OCI-M2 (cell line): ENCODE measurements at regions not wholly inside any gene's neighbourhood (a gene's known extent, or its start where the extent isn't known, plus 50 kb on each side); places are given as distances from the start of the nearest gene placed in this dataset.
"Not testable (repeated sequence)": the region's sequence is repeated elsewhere in the genome, so short reads cannot be mapped to it uniquely, and the experiment has no call there.

Source experiments
- DNase-seq: peaks from one replicate; lab custom pipeline; 2025; ENCODE audit not compliant: unreplicated experiment; lab: John Stamatoyannopoulos, UW

- DNase-seq = no peak
Observed at GRCh38 chr3:73177827-73178226, 116.4 kb downstream of the EBLN2 start.

- DNase-seq = no peak
Observed at GRCh38 chr3:73179601-73180000, 118.1 kb downstream of the EBLN2 start.

GRCh38 chr3:73186741-73187140 is 125.3 kb downstream of the EBLN2 start:
- no peak for DNase-seq

GRCh38 chr3:73187328-73187727 is 125.9 kb downstream of the EBLN2 start:
- DNase-seq = no peak

GRCh38 chr3:73188707-73189106 is 127.2 kb downstream of the EBLN2 start:
- DNase-seq = no peak

GRCh38 chr3:73192036-73192738 is 130.7 kb downstream of the EBLN2 start:
- DNase-seq = no peak

GRCh38 chr3:73193943-73194342 is 132.5 kb downstream of the EBLN2 start:
- DNase-seq = not testable (repeated sequence)

- DNase-seq = no peak
Observed at GRCh38 chr3:73197187-73197586, 135.7 kb downstream of the EBLN2 start.

DNA sequence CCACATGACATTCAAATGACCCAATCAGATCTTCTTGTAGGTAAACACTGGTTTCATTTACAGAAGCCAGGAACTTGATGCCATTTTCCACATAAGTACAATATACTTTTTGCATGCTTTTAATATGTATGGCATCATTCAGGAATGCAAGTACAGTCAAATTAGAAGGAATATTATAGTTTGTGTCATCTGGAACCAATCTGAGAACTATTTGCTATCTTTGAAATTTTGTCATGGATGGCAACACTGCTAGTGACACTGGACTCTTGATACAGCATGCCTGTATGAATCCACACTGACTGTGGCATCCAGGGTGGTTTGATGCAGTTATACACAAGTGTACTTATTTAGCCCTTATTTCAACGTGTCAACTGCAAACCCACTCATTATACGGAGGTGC is 141.6 kb downstream of the EBLN2 start:
- DNase-seq = no peak

DNA sequence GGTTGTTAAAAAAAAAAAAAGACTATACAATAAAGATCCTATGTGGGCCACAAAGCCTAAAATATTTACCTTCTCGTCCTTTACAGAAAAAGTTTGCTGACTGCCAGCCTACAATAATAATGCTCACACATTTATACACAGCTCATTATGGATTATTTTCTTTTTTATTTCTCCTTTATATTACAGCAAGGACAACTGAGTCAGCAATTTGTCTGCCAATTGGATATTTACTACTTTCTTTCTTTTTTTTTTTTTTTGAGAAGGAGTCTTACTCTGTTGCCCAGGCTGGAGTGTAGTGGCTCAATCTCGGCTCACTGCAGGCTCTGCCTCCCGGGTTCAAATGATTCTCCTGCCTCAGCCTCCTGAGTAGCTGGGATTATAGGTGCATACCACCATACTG is 142.2 kb downstream of the EBLN2 start:
- DNase-seq = no peak

DNA sequence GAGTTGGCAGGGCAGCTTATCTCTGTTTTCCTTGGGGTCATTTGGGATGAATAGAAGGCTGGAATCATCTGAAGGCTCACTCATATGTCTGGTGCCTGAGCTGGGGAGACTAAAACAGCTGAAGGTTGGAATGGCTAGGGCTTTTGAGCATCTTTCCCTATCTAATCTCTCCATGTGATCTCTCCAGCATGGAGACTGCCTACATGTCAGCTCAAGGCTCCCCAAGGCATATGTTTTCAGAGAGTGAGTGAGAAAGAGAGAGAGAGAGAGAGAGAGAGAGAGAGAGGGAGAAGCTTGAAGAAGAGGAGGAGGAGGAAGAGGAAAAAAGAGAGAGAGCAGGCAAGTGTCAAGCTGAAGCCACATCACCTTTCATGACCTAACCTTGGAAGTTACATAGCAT is 143.4 kb downstream of the EBLN2 start:
- DNase-seq = no peak

GRCh38 chr3:73206030-73206429 is 144.6 kb downstream of the EBLN2 start:
- no peak for DNase-seq

GRCh38 chr3:73207946-73208440 is 146.5 kb downstream of the EBLN2 start:
- no peak for DNase-seq

DNA sequence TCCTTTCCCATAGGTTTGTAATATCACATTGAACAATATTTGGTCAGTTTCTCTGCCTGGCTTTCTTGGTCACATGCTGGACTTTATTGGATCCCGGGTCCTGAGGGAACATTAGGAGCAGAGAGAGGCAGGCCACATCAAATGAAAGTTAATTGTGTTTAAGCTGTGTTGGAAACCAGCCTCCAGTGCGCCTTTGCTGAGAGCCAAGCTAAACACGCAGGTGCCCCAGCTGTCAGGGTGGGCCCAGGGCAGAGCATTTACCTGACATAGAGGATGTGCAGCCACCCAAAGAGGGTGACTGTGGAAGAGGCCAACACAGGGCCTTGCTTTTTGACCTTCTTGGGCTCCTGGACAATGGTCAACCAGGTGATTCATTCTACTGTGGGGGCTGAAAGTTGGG is 149.3 kb downstream of the EBLN2 start:
- DNase-seq = no peak

DNA sequence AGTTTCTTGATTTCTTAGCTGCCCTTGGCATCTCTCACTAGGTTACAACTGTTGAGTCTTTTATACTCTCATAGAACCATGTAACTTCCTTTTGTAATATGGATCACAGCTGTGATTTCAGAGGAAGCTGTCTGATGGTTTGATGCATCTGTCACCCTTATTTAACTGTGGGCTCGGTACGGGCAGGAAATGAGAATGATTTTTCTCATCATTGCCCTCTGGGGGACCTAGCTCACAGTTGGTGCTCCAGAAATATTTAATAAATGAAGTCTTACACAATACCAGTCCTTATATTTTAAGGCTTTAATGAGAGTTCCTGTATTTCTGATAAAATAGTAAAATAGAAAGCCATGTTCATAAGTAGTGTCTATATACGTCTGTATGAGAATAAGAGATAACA is 151.2 kb downstream of the EBLN2 start:
- DNase-seq = no peak

GRCh38 chr3:73213896-73214295 is 152.4 kb downstream of the EBLN2 start:
- no peak for DNase-seq

DNA sequence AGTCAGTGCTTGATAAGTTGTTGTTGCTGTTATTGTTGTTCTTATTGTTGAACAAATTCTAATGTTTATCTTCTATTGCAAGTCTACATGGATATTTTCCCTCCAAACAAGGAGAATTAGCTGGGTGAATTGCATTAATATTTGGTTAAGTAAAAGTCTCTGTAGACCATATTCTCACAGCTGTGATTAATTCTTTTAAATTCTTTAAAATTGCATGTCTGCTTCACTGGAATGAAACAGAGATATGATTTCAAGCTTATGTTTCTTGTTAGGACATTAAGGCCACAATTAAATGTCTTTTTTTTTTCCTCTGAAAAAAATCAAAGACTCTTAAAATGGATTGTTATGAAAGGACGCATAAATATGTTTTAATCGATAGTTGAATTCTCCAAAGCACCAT is 153.4 kb downstream of the EBLN2 start:
- DNase-seq = no peak

- DNase-seq = no peak
Observed at GRCh38 chr3:73215281-73215680, 153.8 kb downstream of the EBLN2 start.

- no peak for DNase-seq
Observed at GRCh38 chr3:73215901-73216300, 154.4 kb downstream of the EBLN2 start.

DNA sequence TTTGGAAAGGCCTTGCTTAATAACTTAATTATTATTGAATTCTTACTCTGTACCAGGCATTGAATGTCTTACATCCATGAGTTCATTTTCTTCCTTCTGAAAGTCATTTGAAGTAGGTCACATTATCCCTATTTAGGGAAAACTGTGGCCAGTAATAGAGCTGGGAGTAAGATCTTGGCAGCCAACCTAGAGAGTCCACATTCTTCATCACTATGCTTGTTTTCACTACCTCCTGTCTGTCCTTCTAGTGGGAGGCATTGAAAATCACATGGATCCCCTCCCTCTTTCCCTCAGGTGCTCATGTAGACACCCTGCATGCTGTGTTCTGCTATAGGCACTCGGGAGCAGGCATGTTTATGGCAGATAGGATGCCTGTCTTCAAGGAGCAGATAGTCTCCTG is 154.9 kb downstream of the EBLN2 start:
- DNase-seq = no peak

- no peak for DNase-seq
Observed at GRCh38 chr3:73222126-73222525, 160.7 kb downstream of the EBLN2 start.

- DNase-seq = no peak
Observed at GRCh38 chr3:73225146-73225855, 163.8 kb downstream of the EBLN2 start.

DNA sequence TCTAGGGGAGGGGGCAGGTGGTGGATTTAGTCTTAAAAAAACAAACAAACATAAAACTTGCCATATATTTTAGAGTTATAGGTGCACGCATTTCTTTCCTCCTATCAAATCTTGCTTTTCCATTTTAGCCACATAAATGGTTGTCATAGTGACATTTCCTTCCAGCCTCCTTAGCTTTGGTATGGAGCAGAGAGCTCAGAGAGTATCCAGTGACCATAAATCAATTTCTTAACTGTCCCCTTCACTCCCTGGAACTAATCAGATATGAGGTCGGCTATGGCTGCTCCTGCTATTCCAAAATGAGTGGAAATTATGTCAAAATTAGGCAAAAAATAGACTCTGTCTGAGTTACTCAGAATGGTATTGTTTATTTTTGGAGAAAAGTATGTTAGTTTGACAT is 164.5 kb downstream of the EBLN2 start:
- DNase-seq = no peak
